Heart left ventricle (tissue), 16 donors: ENCODE measurements at regions not wholly inside any gene's neighbourhood (a gene's known extent, or its start where the extent isn't known, plus 50 kb on each side); places are given as distances from the start of the nearest gene placed in this dataset.

Experiments used
- ATAC-seq, 4 donors: fragments of 200-7000 bp; cut with Tn5 transposase; one replicate each; pipeline ENCODE4 v1.9.1; 2020 to 2022; ENCODE audit warnings: moderate library complexity in 4 of 4, mild to moderate bottlenecking in 3 of 4, moderate number of reproducible peaks in 1 of 4
- DNase-seq, 5 donors: peaks; one replicate each; pipeline ENCODE4 v3.0.0-alpha.2; 2020
- H3K27ac ChIP-seq, 12 donors: fragments of 200-600 bp; sonication (generic) in 4 of 12; one replicate each; pipeline versions ENCODE4 v1.5.0 to v1.8.0; 2016 to 2022; ENCODE audit warnings: mild to moderate bottlenecking in 2 of 12
- H3K27me3 ChIP-seq, 9 donors: fragments of 200-600 bp; sonication (generic) in 2 of 9; one replicate each; pipeline versions ENCODE4 v1.5.1 to v1.8.0; 2016 to 2022; ENCODE audit warnings: mild to moderate bottlenecking in 3 of 9
- H3K36me3 ChIP-seq, 9 donors: fragments of 200-600 bp; sonication (generic) in 2 of 9; one replicate each; pipeline versions ENCODE4 v1.5.0 to v1.8.0; 2018 to 2022; ENCODE audit warnings: mild to moderate bottlenecking in 2 of 9
- H3K4me1 ChIP-seq, 12 donors: fragments of 200-600 bp; sonication (generic) in 4 of 12; one replicate each; pipeline versions ENCODE4 v1.5.0 to v1.8.0; 2016 to 2022; ENCODE audit warnings: mild to moderate bottlenecking in 3 of 12
- H3K4me3 ChIP-seq, 12 donors: fragments of 200-600 bp; sonication (generic) in 4 of 12; one replicate each; pipeline versions ENCODE4 v1.5.0 to v1.8.0; 2017 to 2022; ENCODE audit warnings: mild to moderate bottlenecking in 9 of 12, moderate library complexity in 4 of 12
- H3K9me3 ChIP-seq, 12 donors: fragments of 200-600 bp; sonication (generic) in 4 of 12; one replicate each; pipeline versions ENCODE4 v1.5.0 to v1.8.0; 2016 to 2022; ENCODE audit warnings: mild to moderate bottlenecking in 1 of 12
- CTCF ChIP-seq, 12 donors: fragments of 200-600 bp; sonication (generic) in 4 of 12; IDR thresholded peaks; one replicate each; pipeline versions ENCODE4 v1.5.0 to v1.8.0; 2018 to 2022; ENCODE audit warnings: antibody characterized with exemption in 12 of 12, mild to moderate bottlenecking in 5 of 12
- POLR2A ChIP-seq, 2 donors: fragments of 450-650 bp; IDR thresholded peaks; one replicate each; pipeline ENCODE4 v1.6.1; 2017; ENCODE audit warnings: antibody characterized with exemption in 2 of 2, mild to moderate bottlenecking in 2 of 2, moderate library complexity in 2 of 2
- WGBS, 4 donors: extraction: QIAGEN DNeasy Blood & Tissue Kit in 2 of 4; methylation state at CpG; one replicate each; pipeline versions ENCODE4 v1.1.5 to v1.1.7; 2013 to 2018; 5-methylcytosine and 5-hydroxymethylcytosine counted together
- intact Hi-C, 10 donors: fragments of 100-400 bp; cut with DNase I; formaldehyde crosslinking; loops; one replicate each; pipeline versions ENCODE4 v1.11.1 to v1.14.2; 2022
- donor health status: ischemic (EF 13 %, LVEDD 7.1; RV severe dilation, severe dysfunction).
- donor health status: healthy with polysubstance abuse.
- donor health status: DM: no; HTN: yes; CAD: no.
- donor health status: DM: no; HTN: no; CAD: no.
- donor health status: ischemic (EF 25% LVEDD 6.9; RV normal size, moderate dysfunction).
- donor health status: ischemic (EF 25% LVEDD 5.7; RV mildly dilated, moderate dysfunction).
- donor health status: healthy.
- donor health status: DM: yes; HTN: yes; CAD: no.
- donor health status: ischemic (EF 35%, LVEDD 5.7; RV mildly dilated, moderate dysfunction).
- donor health status: nonischemic (EF 11% LVEDD 7.7; RV severe dilation, severe dysfunction).
- donor health status: DM: yes; HTN: yes; CAD: no.
- donor health status: PGD.
- donor health status: ischemic (EF 29% LVEDD 5.4; RV normal size, mild dysfunction).
- donor health status: nonischemic (EF 23%, LVEDD 6.1; RV moderate dilation, normal function).

GRCh38 chr3:159158213-159158612 is 356.4 kb downstream of the MFSD1 start:
- ATAC-seq (no peak), DNase-seq (no peak)
- no peak overlapping the region for H3K4me3 ChIP-seq
- H3K4me1 ChIP-seq: no peaks in the 10 kb centered on the region
- 35 to 63% (median 40%) methylated on average over 2 of the region's 2 CpGs for WGBS, 4 donors
- no peaks in the 10 kb centered on the region for H3K36me3 ChIP-seq
- TF ChIP-seq CTCF (IDR thresholded peaks at IDR 0.05): no peak
- no peak for TF ChIP-seq POLR2A (IDR thresholded peaks at IDR 0.05)
- intact Hi-C loops: no loop called here
- no peaks in the 10 kb centered on the region for H3K9me3 ChIP-seq
- H3K27me3 ChIP-seq: no peaks in the 10 kb centered on the region
- no peak overlapping the region for H3K27ac ChIP-seq

GRCh38 chr3:159158801-159159200 is 356.9 kb downstream of the MFSD1 start:
- H3K4me1 ChIP-seq: no peaks in the 10 kb centered on the region
- no peaks in the 10 kb centered on the region for H3K36me3 ChIP-seq
- intact Hi-C loops: no loop called here
- TF ChIP-seq POLR2A (IDR thresholded peaks at IDR 0.05): no peak
- TF ChIP-seq CTCF (IDR thresholded peaks at IDR 0.05): no peak
- no peak overlapping the region for H3K27ac ChIP-seq
- DNase-seq (no peak), ATAC-seq (no peak)
- no peaks in the 10 kb centered on the region for H3K9me3 ChIP-seq
- no peaks in the 10 kb centered on the region for H3K27me3 ChIP-seq
- no peak overlapping the region for H3K4me3 ChIP-seq

- H3K4me1 ChIP-seq: no peaks in the 10 kb centered on the region
- H3K36me3 ChIP-seq: no peaks in the 10 kb centered on the region
- DNase-seq: no peak
- 63 to 74% (median 69%) methylated on average over 2 of the region's 2 CpGs for WGBS, 4 donors
- H3K4me3 ChIP-seq: no peak overlapping the region
- no peaks in the 10 kb centered on the region for H3K27me3 ChIP-seq
- TF ChIP-seq CTCF (IDR thresholded peaks at IDR 0.05): no peak
- no peak for TF ChIP-seq POLR2A (IDR thresholded peaks at IDR 0.05)
- intact Hi-C loops: no loop called here
- no peaks in the 10 kb centered on the region for H3K9me3 ChIP-seq
- no peak for ATAC-seq
- H3K27ac ChIP-seq: no peak overlapping the region
Observed at GRCh38 chr3:159159546-159159945, 357.7 kb downstream of the MFSD1 start.

- ATAC-seq (no peak), DNase-seq (no peak)
- no peaks in the 10 kb centered on the region for H3K27me3 ChIP-seq
- H3K9me3 ChIP-seq: no peaks in the 10 kb centered on the region
- H3K36me3 ChIP-seq: no peaks in the 10 kb centered on the region
- no peak overlapping the region for H3K4me3 ChIP-seq
- TF ChIP-seq POLR2A (IDR thresholded peaks at IDR 0.05) (no peak), CTCF (IDR thresholded peaks at IDR 0.05) (no peak)
- no peak overlapping the region for H3K27ac ChIP-seq
- WGBS, 4 donors: 90 to 100% (median 96%) methylated on average over 1 of the region's 1 CpG
- H3K4me1 ChIP-seq: no peaks in the 10 kb centered on the region
- intact Hi-C loops: no loop called here
Observed at GRCh38 chr3:159163656-159164055, 361.8 kb downstream of the MFSD1 start.
